Peyer's patch (tissue), 4 donors: ENCODE measurements at regions not wholly inside any gene's neighbourhood (a gene's known extent, or its start where the extent isn't known, plus 50 kb on each side); places are given as distances from the start of the nearest gene placed in this dataset.

ENCODE experiments used
- CTCF ChIP-seq, 6 experiments: fragments of 450-650 bp in 4 of 6; fragments of 200-600 bp in 2 of 6; sonication (generic) in 1 of 6; IDR thresholded peaks; one replicate each; pipeline ENCODE4 v1.5.1; 2017 to 2019; ENCODE audit warnings: antibody characterized with exemption in 6 of 6, mild to moderate bottlenecking in 3 of 6, moderate library complexity in 1 of 6
- POLR2A ChIP-seq, 2 donors: fragments of 450-650 bp; IDR thresholded peaks; one replicate each; pipeline ENCODE4 v1.5.1; 2017; ENCODE audit warnings: antibody characterized with exemption in 2 of 2, mild to moderate bottlenecking in 2 of 2, moderate library complexity in 2 of 2

- TF ChIP-seq CTCF (IDR thresholded peaks at IDR 0.05) (no peak), POLR2A (IDR thresholded peaks at IDR 0.05) (no peak)
Observed at GRCh38 chrX:1023676-1024075, 188.8 kb downstream of the CRLF2 start.
